GM23248 (cell line): ENCODE measurements at regions not wholly inside any gene's neighbourhood (a gene's known extent, or its start where the extent isn't known, plus 50 kb on each side); places are given as distances from the start of the nearest gene placed in this dataset.

ENCODE experiments used
- EZH2 ChIP-seq: fragments of 200-600 bp; sonication (generic); IDR thresholded peaks from 2 replicates; pipeline ENCODE4 v1.6.1; 2018; ENCODE audit warnings: antibody characterized with exemption, mild to moderate bottlenecking; ENCODE audit not compliant: insufficient read depth, poor library complexity, severe bottlenecking
- EZH2phosphoT487 ChIP-seq: fragments of 200-600 bp; sonication (generic); IDR thresholded peaks from 2 replicates; pipeline ENCODE4 v1.6.1; 2018; ENCODE audit warnings: antibody characterized with exemption, moderate library complexity, mild to moderate bottlenecking, low read depth; ENCODE audit not compliant: insufficient read depth

DNA sequence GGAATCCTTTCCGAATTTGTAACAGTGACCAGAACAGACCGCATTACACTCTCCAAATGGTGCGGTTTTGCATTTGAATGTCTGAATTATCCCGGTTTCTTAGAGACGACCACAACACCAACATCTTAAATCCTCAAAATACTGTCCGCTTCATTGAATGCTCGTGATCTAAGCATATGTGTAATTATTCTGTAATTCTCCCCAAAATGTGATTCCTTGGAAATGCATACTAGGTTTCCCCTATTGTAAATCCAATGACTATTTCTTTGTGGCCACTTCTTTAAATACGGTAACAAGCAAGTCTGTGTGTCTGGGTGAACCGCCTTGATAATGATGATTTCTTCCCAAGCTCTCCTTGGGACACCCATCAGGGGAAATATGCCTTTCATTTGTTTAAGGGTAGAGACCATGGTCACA, 87.3 kb upstream of the DBX1 start:
- no peak for TF ChIP-seq EZH2
- no peak for TF ChIP-seq EZH2phosphoT487
